ENCODE measurements at regions not wholly inside any gene's neighbourhood (a gene's known extent, or its start where the extent isn't known, plus 50 kb on each side); places are given as distances from the start of the nearest gene placed in this dataset.

GRCh38 chr18:7288544-7288943, 57.7 kb downstream of the LRRC30 start:
- no peak for DNase-seq

- DNase-seq, result no peak
These were observed 59.2 kb downstream of the LRRC30 start for GRCh38 chr18:7290077-7290476.

- DNase-seq, result no peak
These were observed 60.2 kb downstream of the LRRC30 start for GRCh38 chr18:7291046-7291445.

- no peak for DNase-seq
These were observed 67.3 kb downstream of the LRRC30 start for GRCh38 chr18:7298149-7298548.

GRCh38 chr18:7301094-7301493, 70.2 kb downstream of the LRRC30 start:
- peak; percentile 19 for DNase-seq

- no peak for DNase-seq
These were observed 72.6 kb downstream of the LRRC30 start for GRCh38 chr18:7303316-7304060.

GRCh38 chr18:7304061-7304370, 73.1 kb downstream of the LRRC30 start:
- DNase-seq, result no peak

- no peak for DNase-seq
These were observed 74.5 kb downstream of the LRRC30 start for GRCh38 chr18:7305416-7305815.

- DNase-seq, result no peak
These were observed 76.1 kb downstream of the LRRC30 start for GRCh38 chr18:7307030-7307429.

- DNase-seq, result no peak
These were observed 76.6 kb downstream of the LRRC30 start for GRCh38 chr18:7307526-7307925.

GRCh38 chr18:7317804-7318231, 86.9 kb downstream of the LRRC30 start:
- DNase-seq, result no peak

- DNase-seq, result no peak
These were observed 88.3 kb downstream of the LRRC30 start for GRCh38 chr18:7319161-7319560.

GRCh38 chr18:7321831-7322230, 90.9 kb downstream of the LRRC30 start:
- DNase-seq, result no peak

GRCh38 chr18:7322817-7323485, 92.1 kb downstream of the LRRC30 start:
- DNase-seq, result peak; percentile 25

- DNase-seq, result no peak
These were observed 94.2 kb downstream of the LRRC30 start for GRCh38 chr18:7325126-7325430.

- DNase-seq, result no peak
These were observed 98.1 kb downstream of the LRRC30 start for GRCh38 chr18:7329016-7329415.

- no peak for DNase-seq
These were observed 101.6 kb downstream of the LRRC30 start for GRCh38 chr18:7332452-7332851.

GRCh38 chr18:7333025-7333562, 102.2 kb downstream of the LRRC30 start:
- DNase-seq, result no peak

- no peak for DNase-seq
These were observed 104.2 kb downstream of the LRRC30 start for GRCh38 chr18:7334973-7335568.

GRCh38 chr18:7336623-7337022, 105.7 kb downstream of the LRRC30 start:
- no peak for DNase-seq

GRCh38 chr18:7338846-7339245, 108.0 kb downstream of the LRRC30 start:
- DNase-seq, result no peak

- no peak for DNase-seq
These were observed 110.9 kb downstream of the LRRC30 start for GRCh38 chr18:7341581-7342337.

- DNase-seq, result no peak
These were observed 118.4 kb downstream of the LRRC30 start for GRCh38 chr18:7349181-7349837.
